ENCODE measurements at regions not wholly inside any gene's neighbourhood (a gene's known extent, or its start where the extent isn't known, plus 50 kb on each side); places are given as distances from the start of the nearest gene placed in this dataset.
"Not testable (repeated sequence)": the region's sequence is repeated elsewhere in the genome, so short reads cannot be mapped to it uniquely, and the experiment has no call there.

DNA sequence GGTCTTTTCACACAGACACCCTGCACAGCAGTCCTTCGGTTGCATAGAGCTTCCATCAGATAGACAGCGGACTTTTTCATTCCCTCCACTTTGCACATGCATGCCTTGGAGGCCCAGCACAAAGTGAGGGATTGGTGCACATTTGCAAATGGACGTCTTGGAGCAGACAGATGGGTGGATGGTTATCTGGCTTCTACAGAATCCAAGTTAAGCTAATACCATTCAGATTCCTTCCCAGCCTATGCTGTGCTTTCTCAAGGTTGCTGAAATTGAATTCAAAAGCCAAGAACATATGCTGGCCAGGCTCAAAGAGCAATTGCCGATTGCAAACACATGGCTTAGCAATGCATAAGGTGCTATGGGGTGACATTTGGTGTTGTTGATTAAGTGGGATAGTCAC, 186.4 kb downstream of the VAPA start:
- WGBS, 2 experiments (ENCODE audit: insufficient coverage in 2 of 2): 93 to 100% methylated on average over 2 to 4 of the region's 4 CpGs
- Histone ChIP-seq H3K36me3 (ENCODE audit: control insufficient read depth, insufficient read depth, low read length) (no peaks in the 10 kb centered on the region), H3K4me1 (ENCODE audit: control insufficient read depth, insufficient read depth, low read length, poor library complexity, severe bottlenecking) (peaks cover 5% of the 10 kb centered on the region), H3K9me3 (ENCODE audit: control insufficient read depth, low read length) (no peaks in the 10 kb centered on the region), H3K4me3 (ENCODE audit: extremely low read depth, insufficient read depth, low read length, poor library complexity, severe bottlenecking) (no peak overlapping the region), H3K27ac (ENCODE audit: low read depth, low read length, severe bottlenecking) (no peak overlapping the region)

DNA sequence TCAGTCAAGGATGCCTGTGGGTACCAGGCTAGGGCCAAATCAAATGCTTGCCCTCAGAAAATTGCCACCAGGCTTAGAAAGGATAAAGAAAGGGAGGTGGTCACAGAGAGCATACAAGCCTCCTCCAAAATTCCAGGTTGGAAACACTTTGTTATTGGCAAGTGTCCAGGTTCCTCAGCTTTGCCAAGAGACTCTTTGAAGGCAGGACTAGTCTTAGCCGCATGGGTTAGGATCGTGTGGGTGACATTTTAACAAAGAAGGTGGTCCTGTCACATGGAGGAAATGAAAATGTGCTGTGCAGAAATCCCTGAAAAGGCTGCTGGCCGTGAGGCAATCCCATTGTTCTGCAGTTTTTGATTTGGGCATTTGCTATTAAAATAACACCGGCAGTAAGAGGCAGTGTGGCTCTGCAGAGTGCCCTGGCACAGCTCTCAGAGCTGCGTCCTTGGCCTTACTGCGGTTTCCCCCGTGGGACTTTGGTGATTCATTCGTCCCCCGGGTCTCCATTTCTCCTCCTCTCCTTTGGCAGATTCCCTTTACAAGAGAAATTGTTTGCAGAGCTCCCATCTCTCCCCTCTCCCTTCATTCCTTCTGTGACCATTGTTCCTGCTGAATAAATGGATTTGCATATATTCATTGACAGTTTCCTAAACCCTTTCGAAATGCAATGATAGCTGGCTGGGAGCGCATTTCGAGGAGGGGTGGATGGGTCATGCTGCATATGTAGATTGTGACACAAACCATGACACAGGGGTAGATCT, 187.3 kb downstream of the VAPA start:
- 25 to 32% methylated on average over 7 of the region's 12 CpGs for WGBS, 2 experiments (ENCODE audit: insufficient coverage in 2 of 2)
- Histone ChIP-seq H3K4me1 (ENCODE audit: control insufficient read depth, insufficient read depth, low read length, poor library complexity, severe bottlenecking) (peaks cover 5% of the 10 kb centered on the region), H3K4me3 (ENCODE audit: extremely low read depth, insufficient read depth, low read length, poor library complexity, severe bottlenecking) (no peak overlapping the region), H3K36me3 (ENCODE audit: control insufficient read depth, insufficient read depth, low read length) (no peaks in the 10 kb centered on the region), H3K9me3 (ENCODE audit: control insufficient read depth, low read length) (peaks cover 6% of the 10 kb centered on the region), H3K27ac (ENCODE audit: low read depth, low read length, severe bottlenecking) (no peak overlapping the region)

DNA sequence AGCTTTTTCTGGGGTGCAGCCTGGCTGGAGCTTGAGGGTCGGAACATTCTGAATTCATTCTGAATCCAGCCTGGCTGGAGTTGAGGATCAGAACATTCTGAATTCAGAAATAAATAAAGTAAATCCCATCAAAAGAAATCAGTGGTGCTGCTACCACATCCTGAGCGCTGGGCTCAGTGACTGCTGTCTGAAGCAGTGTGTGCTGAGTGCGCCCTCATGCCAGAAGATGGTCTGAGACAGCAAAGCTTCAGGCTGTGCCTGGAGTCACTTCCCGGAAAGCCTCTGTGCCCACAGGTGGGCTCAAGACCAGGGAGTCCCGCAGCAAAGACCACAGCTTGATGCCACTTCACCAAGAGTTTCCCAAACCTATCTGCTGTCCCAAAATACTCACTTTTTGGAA, 187.9 kb downstream of the VAPA start:
- Histone ChIP-seq H3K4me1 (ENCODE audit: control insufficient read depth, insufficient read depth, low read length, poor library complexity, severe bottlenecking) (peaks cover 5% of the 10 kb centered on the region), H3K36me3 (ENCODE audit: control insufficient read depth, insufficient read depth, low read length) (no peaks in the 10 kb centered on the region), H3K27ac (ENCODE audit: low read depth, low read length, severe bottlenecking) (no peak overlapping the region), H3K9me3 (ENCODE audit: control insufficient read depth, low read length) (peaks cover 6% of the 10 kb centered on the region), H3K4me3 (ENCODE audit: extremely low read depth, insufficient read depth, low read length, poor library complexity, severe bottlenecking) (no peak overlapping the region)
- 53 to 72% methylated on average over 2 to 4 of the region's 5 CpGs for WGBS, 2 experiments (ENCODE audit: insufficient coverage in 2 of 2)

DNA sequence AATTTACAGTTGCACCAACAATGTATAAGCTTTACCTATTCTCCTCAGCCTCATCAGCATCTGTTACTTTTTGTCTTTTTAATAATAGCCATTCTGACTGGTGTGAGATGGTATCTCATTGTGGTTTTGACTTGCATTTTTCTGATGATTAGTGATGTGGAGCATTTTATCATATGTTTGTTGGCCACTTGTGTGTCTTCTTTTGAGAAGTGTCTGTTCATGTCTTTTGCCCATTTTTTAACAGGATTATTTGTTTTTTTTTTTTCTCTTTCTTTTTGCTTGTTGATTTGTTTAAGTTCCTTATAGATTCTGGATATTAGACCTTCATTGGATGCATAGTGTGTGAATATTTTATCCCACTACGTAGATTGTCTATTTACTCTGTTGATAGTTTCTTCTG, 191.3 kb downstream of the VAPA start:
- H3K27ac ChIP-seq (ENCODE audit: low read depth, low read length, severe bottlenecking); H3K4me1 ChIP-seq (ENCODE audit: control insufficient read depth, insufficient read depth, low read length, poor library complexity, severe bottlenecking); H3K36me3 ChIP-seq (ENCODE audit: control insufficient read depth, insufficient read depth, low read length); H3K4me3 ChIP-seq (ENCODE audit: extremely low read depth, insufficient read depth, low read length, poor library complexity, severe bottlenecking); H3K9me3 ChIP-seq (ENCODE audit: control insufficient read depth, low read length): not testable (repeated sequence)
- WGBS, 2 experiments (ENCODE audit: insufficient coverage in 2 of 2): no CpG with 5 or more reads among the region's 1 CpG

DNA sequence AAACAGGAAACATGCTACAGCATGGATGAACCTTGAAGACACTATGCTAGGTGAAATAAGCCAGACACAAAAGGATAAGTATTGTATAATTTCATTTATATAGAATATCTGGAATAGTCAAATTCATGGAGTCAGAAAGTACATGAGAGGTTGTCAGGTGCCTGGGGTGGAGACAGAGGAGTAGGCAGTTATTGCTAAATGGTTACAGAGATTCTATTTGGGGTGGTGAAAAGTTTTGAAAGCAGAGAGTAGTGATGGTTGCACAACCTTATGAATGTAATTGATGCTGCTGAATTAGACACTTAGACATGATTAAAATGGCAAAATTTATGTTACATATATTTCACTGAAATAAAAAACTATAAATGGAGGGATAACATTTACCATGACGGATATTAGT, 197.4 kb downstream of the VAPA start:
- no peaks in the 10 kb centered on the region for H3K4me1 ChIP-seq (ENCODE audit: control insufficient read depth, insufficient read depth, low read length, poor library complexity, severe bottlenecking)
- H3K27ac ChIP-seq (ENCODE audit: low read depth, low read length, severe bottlenecking): no peak overlapping the region
- H3K9me3 ChIP-seq (ENCODE audit: control insufficient read depth, low read length): no peaks in the 10 kb centered on the region
- no peak overlapping the region for H3K4me3 ChIP-seq (ENCODE audit: extremely low read depth, insufficient read depth, low read length, poor library complexity, severe bottlenecking)
- no peaks in the 10 kb centered on the region for H3K36me3 ChIP-seq (ENCODE audit: control insufficient read depth, insufficient read depth, low read length)
- 88 to 89% methylated on average over 1 of the region's 1 CpG for WGBS, 2 experiments (ENCODE audit: insufficient coverage in 2 of 2)

DNA sequence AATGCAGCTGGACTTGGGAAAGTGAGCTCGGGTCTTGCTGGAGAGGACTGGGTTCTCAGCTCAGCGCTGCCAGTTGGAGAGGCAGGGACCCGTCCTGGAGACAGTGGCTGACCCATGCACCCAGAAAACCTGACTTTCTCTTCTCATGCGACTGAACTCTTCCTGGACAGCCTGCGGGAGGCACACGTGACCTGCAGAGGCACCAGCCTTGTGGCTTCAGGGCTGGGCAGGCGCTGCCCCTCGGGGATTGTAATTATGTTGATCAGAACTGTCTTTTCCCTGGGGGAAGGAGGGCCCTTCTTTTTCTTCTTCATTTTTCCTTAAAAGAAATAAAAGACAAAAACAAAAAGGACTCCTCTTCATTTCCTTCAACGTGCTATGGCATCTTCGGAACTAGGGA, 198.1 kb downstream of the VAPA start:
- Histone ChIP-seq H3K4me3 (ENCODE audit: extremely low read depth, insufficient read depth, low read length, poor library complexity, severe bottlenecking) (no peak overlapping the region), H3K36me3 (ENCODE audit: control insufficient read depth, insufficient read depth, low read length) (no peaks in the 10 kb centered on the region), H3K4me1 (ENCODE audit: control insufficient read depth, insufficient read depth, low read length, poor library complexity, severe bottlenecking) (no peaks in the 10 kb centered on the region), H3K27ac (ENCODE audit: low read depth, low read length, severe bottlenecking) (no peak overlapping the region), H3K9me3 (ENCODE audit: control insufficient read depth, low read length) (no peaks in the 10 kb centered on the region)
- 83 to 89% methylated on average over 4 to 6 of the region's 10 CpGs for WGBS, 2 experiments (ENCODE audit: insufficient coverage in 2 of 2)

DNA sequence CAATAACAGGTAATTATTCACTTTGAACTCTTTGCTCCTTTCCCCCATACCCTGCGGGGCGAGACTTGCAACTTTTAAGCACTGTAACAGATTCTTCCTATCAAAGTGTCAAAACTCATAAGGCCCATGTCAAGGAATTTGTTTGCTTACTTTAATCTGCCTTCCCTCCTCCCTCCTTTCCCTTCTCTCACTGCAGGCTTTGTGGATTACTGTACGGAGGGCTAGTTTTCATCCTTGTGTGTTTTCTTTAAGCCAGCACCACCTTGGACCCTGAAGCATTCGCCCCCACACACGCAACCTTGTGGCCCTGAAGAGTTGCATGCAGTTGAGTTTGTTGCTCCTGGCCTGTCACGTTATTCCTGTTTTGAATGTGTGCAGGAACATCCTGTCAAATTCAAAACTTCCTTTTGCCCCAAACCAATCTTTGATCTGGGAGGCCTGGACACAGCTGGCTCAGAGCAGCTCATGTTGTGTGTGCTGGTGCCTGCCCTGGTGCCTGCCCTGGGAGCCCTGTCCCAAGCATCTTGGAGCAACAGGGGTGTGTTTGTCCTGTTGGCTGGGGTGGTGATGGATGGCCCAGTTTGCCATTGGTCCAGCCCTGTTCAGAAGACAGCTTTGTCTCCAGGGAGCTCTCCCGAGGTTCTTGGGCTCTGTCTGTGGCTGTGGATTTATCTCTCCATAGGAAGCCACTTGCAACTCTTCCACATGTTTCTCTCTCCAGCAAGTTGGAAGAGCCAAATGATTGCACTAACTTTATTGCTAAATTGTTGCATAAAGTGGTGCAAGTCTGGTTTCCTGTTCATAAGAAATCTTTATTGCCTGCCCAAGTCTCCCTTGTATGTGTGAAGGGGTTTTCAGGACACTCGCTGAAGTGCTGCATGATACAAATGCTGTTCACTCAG, 199.6 kb downstream of the VAPA start:
- Histone ChIP-seq H3K9me3 (ENCODE audit: control insufficient read depth, low read length) (no peaks in the 10 kb centered on the region), H3K36me3 (ENCODE audit: control insufficient read depth, insufficient read depth, low read length) (no peaks in the 10 kb centered on the region), H3K27ac (ENCODE audit: low read depth, low read length, severe bottlenecking) (no peak overlapping the region), H3K4me3 (ENCODE audit: extremely low read depth, insufficient read depth, low read length, poor library complexity, severe bottlenecking) (no peak overlapping the region), H3K4me1 (ENCODE audit: control insufficient read depth, insufficient read depth, low read length, poor library complexity, severe bottlenecking) (no peaks in the 10 kb centered on the region)
- 87 to 95% methylated on average over 7 of the region's 8 CpGs for WGBS, 2 experiments (ENCODE audit: insufficient coverage in 2 of 2)

DNA sequence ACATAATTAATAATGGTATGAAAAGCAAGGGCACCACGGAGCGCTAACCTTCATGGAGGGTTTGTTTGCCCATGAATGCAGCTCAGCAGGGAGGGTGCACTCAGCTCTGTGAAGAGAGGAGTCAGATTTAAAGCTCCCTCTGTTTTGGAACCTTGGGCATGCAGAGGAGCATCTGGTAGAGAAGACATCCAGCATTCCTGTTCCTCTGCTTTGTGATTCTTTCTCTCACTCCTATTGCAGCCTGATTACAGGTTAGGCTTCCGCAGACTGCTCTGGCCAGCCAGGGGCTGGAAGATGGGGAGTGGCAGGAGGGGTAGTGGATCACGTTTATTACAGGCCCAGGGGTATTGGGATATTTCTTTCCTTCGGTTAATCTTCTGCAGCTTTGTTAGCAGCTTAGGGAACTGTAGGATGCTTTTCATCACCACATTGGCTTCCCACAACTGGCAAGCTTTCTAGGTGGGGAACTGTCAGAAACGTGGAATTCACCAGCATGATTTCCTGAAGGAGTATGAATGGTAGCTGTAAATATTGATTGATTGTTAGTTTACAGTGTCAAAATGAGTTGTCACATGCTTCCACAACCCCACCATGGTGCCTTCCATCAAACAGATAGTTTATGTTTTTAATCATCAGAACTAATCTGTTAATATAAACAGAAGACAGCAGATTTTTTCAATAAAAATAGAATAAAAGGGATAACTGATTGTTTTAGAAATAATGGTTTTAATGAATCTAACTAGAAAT, 201.1 kb downstream of the VAPA start:
- Histone ChIP-seq H3K4me3 (ENCODE audit: extremely low read depth, insufficient read depth, low read length, poor library complexity, severe bottlenecking) (no peak overlapping the region), H3K4me1 (ENCODE audit: control insufficient read depth, insufficient read depth, low read length, poor library complexity, severe bottlenecking) (no peaks in the 10 kb centered on the region), H3K27ac (ENCODE audit: low read depth, low read length, severe bottlenecking) (no peak overlapping the region), H3K9me3 (ENCODE audit: control insufficient read depth, low read length) (no peaks in the 10 kb centered on the region), H3K36me3 (ENCODE audit: control insufficient read depth, insufficient read depth, low read length) (no peaks in the 10 kb centered on the region)
- 40 to 64% methylated on average over 1 to 2 of the region's 6 CpGs for WGBS, 2 experiments (ENCODE audit: insufficient coverage in 2 of 2)

DNA sequence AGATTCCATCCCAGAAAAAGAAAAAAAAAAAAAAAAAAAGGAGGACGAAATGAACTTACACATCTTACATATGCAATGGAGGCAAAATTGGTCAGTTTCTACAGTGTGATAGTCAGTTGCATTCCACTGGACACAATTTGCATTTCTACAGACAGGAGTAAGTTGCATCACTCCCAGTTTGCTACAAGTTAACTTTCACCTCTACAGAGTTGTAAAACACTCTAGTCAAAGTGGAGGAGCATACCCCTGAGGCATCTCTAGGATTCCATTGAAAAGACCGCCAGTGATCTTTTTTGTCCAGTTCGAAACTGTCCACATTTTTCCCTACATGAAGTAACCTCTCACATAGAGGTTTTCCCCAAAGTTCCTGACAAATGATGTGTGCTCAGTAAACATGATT, 202.8 kb downstream of the VAPA start:
- Histone ChIP-seq H3K27ac (ENCODE audit: low read depth, low read length, severe bottlenecking) (no peak overlapping the region), H3K36me3 (ENCODE audit: control insufficient read depth, insufficient read depth, low read length) (no peaks in the 10 kb centered on the region), H3K4me1 (ENCODE audit: control insufficient read depth, insufficient read depth, low read length, poor library complexity, severe bottlenecking) (no peaks in the 10 kb centered on the region), H3K4me3 (ENCODE audit: extremely low read depth, insufficient read depth, low read length, poor library complexity, severe bottlenecking) (no peak overlapping the region), H3K9me3 (ENCODE audit: control insufficient read depth, low read length) (no peaks in the 10 kb centered on the region)
- 95 to 100% methylated on average over 1 to 2 of the region's 3 CpGs for WGBS, 2 experiments (ENCODE audit: insufficient coverage in 2 of 2)

DNA sequence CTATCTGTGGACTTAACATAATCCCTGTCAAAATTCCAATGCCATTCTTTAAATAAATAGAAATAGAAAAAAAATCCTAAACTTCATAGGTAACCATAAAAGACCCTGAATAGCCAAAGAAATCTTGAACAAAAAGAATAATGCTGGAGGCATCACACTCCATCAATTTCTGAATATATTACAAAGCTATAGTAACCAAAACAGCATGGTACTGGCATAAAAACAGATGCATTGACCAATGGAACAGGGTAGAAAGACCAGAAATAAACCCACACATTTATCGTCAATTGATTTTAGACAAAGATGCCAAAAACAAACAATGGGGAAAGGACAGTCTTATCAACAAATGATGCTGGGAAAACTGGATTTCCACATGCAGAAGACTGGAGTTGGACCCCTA, 205.7 kb downstream of the VAPA start:
- Histone ChIP-seq H3K4me1 (ENCODE audit: control insufficient read depth, insufficient read depth, low read length, poor library complexity, severe bottlenecking) (peaks cover 4% of the 10 kb centered on the region), H3K36me3 (ENCODE audit: control insufficient read depth, insufficient read depth, low read length) (no peaks in the 10 kb centered on the region), H3K27ac (ENCODE audit: low read depth, low read length, severe bottlenecking) (no peak overlapping the region), H3K9me3 (ENCODE audit: control insufficient read depth, low read length) (no peaks in the 10 kb centered on the region), H3K4me3 (ENCODE audit: extremely low read depth, insufficient read depth, low read length, poor library complexity, severe bottlenecking) (no peak overlapping the region)
- WGBS, 2 experiments (ENCODE audit: insufficient coverage in 2 of 2): 80 to 100% methylated on average over 1 of the region's 1 CpG
